ENCODE measurements at regions not wholly inside any gene's neighbourhood (a gene's known extent, or its start where the extent isn't known, plus 50 kb on each side); places are given as distances from the start of the nearest gene placed in this dataset.

DNA sequence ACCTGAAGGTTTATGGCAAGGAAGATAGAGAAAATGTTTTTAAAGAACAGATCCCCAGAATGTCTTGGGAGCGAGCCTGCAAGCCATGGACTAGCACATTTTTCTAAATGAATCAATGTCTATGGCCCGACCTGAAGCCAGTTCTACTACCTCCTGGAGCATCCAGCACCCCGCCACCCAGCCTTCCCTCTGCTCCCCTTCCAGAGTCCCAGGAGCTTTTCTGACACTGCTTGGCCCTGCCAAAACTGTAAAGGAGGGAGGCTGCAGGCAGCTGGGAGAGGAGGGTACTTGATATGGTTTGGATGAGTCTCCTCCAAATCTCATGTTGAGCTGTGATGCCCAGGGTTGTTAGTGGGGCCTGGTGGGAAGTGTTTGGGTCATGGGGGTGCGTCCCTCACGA is 95.5 kb upstream of the FZD10 start:
- no peak for DNase-seq (ENCODE audit: low read depth in 2 of 2)
- TF ChIP-seq, protein P1, sequence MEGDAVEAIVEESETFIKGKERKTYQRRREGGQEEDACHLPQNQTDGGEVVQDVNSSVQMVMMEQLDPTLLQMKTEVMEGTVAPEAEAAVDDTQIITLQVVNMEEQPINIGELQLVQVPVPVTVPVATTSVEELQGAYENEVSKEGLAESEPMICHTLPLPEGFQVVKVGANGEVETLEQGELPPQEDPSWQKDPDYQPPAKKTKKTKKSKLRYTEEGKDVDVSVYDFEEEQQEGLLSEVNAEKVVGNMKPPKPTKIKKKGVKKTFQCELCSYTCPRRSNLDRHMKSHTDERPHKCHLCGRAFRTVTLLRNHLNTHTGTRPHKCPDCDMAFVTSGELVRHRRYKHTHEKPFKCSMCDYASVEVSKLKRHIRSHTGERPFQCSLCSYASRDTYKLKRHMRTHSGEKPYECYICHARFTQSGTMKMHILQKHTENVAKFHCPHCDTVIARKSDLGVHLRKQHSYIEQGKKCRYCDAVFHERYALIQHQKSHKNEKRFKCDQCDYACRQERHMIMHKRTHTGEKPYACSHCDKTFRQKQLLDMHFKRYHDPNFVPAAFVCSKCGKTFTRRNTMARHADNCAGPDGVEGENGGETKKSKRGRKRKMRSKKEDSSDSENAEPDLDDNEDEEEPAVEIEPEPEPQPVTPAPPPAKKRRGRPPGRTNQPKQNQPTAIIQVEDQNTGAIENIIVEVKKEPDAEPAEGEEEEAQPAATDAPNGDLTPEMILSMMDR (IDR thresholded peaks at IDR 0.05; ENCODE audit: low read depth, low read length), result no peak

DNA sequence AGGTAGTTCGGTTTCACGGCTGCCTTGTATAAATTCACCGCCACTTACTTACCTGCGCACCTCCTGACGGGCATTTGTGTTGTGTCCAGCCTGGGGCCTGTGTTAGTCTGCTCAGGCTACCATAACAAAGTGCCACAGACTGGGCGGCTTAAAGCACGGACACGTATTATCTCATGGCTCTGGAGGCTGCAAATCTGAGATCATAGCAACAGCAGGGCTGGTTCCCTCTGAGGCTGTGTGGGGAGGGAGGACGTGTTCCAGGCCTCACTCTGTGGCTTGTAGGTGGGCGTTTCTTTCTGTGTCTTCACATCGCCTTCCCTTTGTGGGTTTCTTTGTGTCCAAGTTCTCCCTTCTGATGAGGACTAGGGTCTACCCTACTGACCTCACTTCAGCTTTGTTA is 93.5 kb upstream of the FZD10 start:
- DNase-seq (ENCODE audit: low read depth in 2 of 2), result no peak
- TF ChIP-seq, protein P1 (IDR thresholded peaks at IDR 0.05; ENCODE audit: low read depth, low read length), result no peak
- no peak overlapping the region for H3K4me3 ChIP-seq (replicated peaks in 1 of 2; ENCODE audit: low read depth in 2 of 2, low read length in 2 of 2)

More for the DNA sequence above, 95.5 kb upstream of the FZD10 start:
- no peak overlapping the region for H3K4me3 ChIP-seq (replicated peaks in 1 of 2; ENCODE audit: low read depth in 2 of 2, low read length in 2 of 2)

DNA sequence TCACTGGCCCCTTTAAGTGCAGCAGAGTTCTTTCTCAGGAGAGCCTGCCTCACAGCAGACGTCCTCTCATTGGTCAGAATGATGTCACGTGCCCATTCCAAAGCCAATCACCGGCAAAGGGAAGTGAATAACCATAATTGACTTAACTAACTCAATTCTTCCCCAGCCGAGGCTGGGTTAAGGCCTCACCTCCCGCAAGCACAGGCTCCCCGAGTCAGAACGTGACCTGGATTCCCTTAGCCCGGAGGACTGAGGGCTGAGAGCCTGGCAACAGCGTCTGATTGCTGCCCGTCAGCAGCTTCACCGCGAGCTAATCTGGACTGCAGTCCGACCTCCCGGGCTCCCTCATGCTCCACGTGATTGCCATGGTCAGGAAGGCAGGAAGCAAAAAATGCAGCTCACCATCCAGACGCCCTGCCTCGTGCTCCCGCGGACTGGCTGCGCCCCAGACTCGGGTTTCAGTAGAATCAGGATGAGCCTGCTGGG is 92.1 kb upstream of the FZD10 start:
- TF ChIP-seq, protein P1 (IDR thresholded peaks at IDR 0.05; ENCODE audit: low read depth, low read length), result no peak
- H3K4me3 ChIP-seq (replicated peaks in 1 of 2; ENCODE audit: low read depth in 2 of 2, low read length in 2 of 2), result no peak overlapping the region
- no peak for DNase-seq (ENCODE audit: low read depth in 2 of 2)

DNA sequence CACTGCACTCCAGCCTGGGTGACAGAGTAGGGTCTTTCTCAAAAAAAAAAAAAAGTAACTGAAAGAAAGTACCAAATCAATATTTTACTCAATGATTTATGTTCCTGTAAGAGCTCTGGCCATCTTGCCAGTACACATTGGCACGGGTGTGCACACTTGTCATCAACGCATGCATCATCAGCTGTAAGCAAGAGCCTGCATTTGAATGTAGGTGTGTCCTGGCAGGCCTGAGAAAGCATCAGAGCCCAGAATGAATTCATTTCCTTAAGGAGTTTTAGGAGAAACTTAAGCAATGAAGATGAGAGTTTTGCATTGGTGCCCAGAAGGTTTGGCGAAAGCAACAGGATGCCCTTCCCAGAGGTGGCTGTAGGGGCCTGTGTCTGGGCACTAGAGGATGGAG is 88.5 kb upstream of the FZD10 start:
- H3K4me3 ChIP-seq (replicated peaks in 1 of 2; ENCODE audit: low read depth in 2 of 2, low read length in 2 of 2), result no peak overlapping the region
- TF ChIP-seq, protein P1 (IDR thresholded peaks at IDR 0.05; ENCODE audit: low read depth, low read length), result no peak
- DNase-seq (ENCODE audit: low read depth in 2 of 2), result no peak

DNA sequence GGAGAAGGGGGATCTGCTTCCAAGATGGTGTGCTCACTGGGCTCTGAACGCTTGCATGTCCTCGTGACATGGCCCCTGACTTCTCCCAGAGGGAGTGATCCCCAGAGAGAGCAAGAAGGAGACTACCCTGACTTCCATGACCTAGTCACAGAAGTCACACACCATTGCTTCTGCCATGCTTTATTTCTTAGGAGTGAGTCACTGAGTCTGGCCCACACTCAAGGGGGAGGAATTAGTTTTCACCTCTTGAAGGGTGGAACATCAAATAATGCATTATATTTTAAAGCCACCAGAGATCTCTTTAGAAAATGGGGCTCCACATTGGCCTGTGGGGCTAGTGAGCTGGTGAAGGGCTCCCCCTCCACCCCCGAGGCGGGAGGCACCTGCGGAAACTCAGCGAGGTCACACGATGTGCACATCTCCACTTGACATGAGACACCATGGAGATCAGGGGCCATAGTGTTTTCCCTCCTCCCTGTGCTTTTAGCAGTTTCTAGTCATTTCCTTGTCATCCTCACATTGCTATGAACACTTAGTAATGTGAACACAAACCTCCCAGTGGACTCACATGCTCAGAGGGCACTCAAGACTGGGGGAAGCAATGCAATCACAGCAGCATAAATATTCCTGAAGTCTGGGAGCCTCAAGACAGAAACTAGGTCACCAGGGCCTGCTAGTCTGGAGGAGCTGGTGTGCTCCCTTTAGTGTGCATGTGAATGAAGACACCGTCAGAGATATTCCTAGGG is 87.4 kb upstream of the FZD10 start:
- TF ChIP-seq, protein P1 (IDR thresholded peaks at IDR 0.05; ENCODE audit: low read depth, low read length), result no peak
- no peak overlapping the region for H3K4me3 ChIP-seq (replicated peaks in 1 of 2; ENCODE audit: low read depth in 2 of 2, low read length in 2 of 2)
- no peak for DNase-seq (ENCODE audit: low read depth in 2 of 2)

DNA sequence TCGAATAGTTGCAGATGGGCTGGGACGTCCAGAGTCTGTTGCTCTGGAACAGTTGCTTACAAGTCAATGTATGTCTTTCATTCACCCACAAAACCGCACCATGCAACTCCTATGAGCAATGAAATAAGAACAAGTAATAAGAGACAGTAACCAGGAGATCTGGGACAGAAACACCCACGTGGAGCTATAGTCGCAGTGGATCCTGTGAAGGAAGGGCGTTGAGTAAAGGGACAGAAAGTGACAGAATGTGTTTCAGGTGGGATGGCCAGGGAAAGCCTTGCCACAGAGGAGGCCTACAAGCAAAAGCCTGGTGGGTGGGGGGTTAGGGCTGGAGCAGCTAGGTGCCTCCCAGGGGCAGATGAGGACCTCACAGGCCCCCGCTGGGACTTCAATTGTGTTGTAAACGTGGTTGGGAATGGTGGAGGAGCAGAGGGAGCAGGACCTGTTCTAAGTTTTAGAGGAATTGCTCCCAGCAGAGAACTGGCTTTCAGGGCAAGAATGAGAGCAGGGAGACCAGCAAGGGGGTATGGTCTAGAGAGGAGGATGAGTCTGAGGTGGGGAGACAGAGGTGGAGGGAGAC is 86.7 kb upstream of the FZD10 start:
- DNase-seq (ENCODE audit: low read depth in 2 of 2), result no peak
- TF ChIP-seq, protein P1 (IDR thresholded peaks at IDR 0.05; ENCODE audit: low read depth, low read length), result no peak
- no peak overlapping the region for H3K4me3 ChIP-seq (replicated peaks in 1 of 2; ENCODE audit: low read depth in 2 of 2, low read length in 2 of 2)

All from cardiac fibroblast (primary cell).